ENCODE measurements at regions not wholly inside any gene's neighbourhood (a gene's known extent, or its start where the extent isn't known, plus 50 kb on each side); places are given as distances from the start of the nearest gene placed in this dataset.

DNA sequence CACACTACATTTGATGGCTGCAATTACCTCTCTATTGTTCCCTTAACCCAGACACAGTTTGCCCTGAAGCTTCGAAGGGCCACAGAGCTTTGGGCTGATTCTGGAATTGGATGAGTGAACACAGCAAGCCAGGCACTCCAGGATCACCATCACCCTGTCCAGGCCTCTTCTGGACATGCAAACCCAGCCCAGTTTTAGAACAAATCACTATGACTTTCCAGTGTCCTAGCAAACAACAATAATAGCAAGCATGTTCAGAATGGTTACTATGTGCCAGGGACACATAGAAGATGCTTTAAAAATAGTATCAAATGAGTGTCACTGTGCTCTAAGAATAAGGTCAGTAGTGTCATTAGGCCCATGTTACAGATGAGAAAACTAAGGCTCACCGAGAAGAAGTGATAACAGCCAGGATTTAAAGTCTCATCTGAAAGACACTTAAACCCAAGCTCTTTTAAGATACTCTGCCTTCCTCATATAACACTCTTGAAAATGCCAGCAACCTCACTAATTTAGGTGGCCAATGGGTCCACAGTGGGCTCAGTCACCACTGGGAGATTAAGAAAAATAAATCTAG lies 191.7 kb upstream of the STK17B start:
- TF ChIP-seq, protein P1, sequence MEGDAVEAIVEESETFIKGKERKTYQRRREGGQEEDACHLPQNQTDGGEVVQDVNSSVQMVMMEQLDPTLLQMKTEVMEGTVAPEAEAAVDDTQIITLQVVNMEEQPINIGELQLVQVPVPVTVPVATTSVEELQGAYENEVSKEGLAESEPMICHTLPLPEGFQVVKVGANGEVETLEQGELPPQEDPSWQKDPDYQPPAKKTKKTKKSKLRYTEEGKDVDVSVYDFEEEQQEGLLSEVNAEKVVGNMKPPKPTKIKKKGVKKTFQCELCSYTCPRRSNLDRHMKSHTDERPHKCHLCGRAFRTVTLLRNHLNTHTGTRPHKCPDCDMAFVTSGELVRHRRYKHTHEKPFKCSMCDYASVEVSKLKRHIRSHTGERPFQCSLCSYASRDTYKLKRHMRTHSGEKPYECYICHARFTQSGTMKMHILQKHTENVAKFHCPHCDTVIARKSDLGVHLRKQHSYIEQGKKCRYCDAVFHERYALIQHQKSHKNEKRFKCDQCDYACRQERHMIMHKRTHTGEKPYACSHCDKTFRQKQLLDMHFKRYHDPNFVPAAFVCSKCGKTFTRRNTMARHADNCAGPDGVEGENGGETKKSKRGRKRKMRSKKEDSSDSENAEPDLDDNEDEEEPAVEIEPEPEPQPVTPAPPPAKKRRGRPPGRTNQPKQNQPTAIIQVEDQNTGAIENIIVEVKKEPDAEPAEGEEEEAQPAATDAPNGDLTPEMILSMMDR (IDR thresholded peaks at IDR 0.05), result no peak
- no peak for TF ChIP-seq EZH2 (IDR thresholded peaks at IDR 0.05)
